HFFc6 (cell line): ENCODE measurements at regions not wholly inside any gene's neighbourhood (a gene's known extent, or its start where the extent isn't known, plus 50 kb on each side); places are given as distances from the start of the nearest gene placed in this dataset.

Experiments
- DNase-seq: peaks from one replicate; pipeline ENCODE4 v3.0.0-alpha.2; 2018
- H3K27ac Mint-ChIP-seq: 2 replicates; pipeline ENCODE4 v1.8.0; 2020; ENCODE audit warnings: mild to moderate bottlenecking, mixed read lengths
- H3K27me3 Mint-ChIP-seq: 2 replicates; pipeline ENCODE4 v1.8.0; 2021; ENCODE audit warnings: mild to moderate bottlenecking, moderate library complexity, mixed read lengths; ENCODE audit not compliant: insufficient read depth
- H3K36me3 Mint-ChIP-seq: 2 replicates; pipeline ENCODE4 v1.8.0; 2021; ENCODE audit warnings: low read depth, mixed read lengths
- H3K4me1 Mint-ChIP-seq: 2 replicates; pipeline ENCODE4 v1.8.0; 2020; ENCODE audit warnings: low read depth, mixed read lengths
- H3K4me3 Mint-ChIP-seq: 2 replicates; pipeline ENCODE4 v1.8.0; 2020; ENCODE audit warnings: mild to moderate bottlenecking, moderate library complexity, mixed read lengths
- H3K9me3 Mint-ChIP-seq: 2 replicates; pipeline ENCODE4 v1.8.0; 2020; ENCODE audit warnings: mild to moderate bottlenecking, mixed read lengths
- CTCF ChIP-seq: fragments of 200-600 bp; sonication (generic); IDR thresholded peaks from 2 replicates; pipeline ENCODE4 v1.5.0; 2021; ENCODE audit warnings: antibody characterized with exemption, mild to moderate bottlenecking

- Mint-ChIP-seq H3K4me1 (no peaks in the 10 kb centered on the region), H3K36me3 (no peaks in the 10 kb centered on the region), H3K27me3 (no peaks in the 10 kb centered on the region; the same call in 1 of the 2 replicates), H3K4me3 (no peak overlapping the region), H3K9me3 (peaks cover 21% of the 10 kb centered on the region), H3K27ac (no peak overlapping the region)
- TF ChIP-seq CTCF, result no peak
- no peak for DNase-seq
These were observed 158.3 kb upstream of the KAZN start for GRCh38 chr1:14440166-14440565.

GRCh38 chr1:14440731-14441130 is 157.8 kb upstream of the KAZN start:
- Mint-ChIP-seq H3K27ac (no peak overlapping the region), H3K9me3 (peaks cover 22% of the 10 kb centered on the region), H3K4me1 (no peaks in the 10 kb centered on the region), H3K27me3 (no peaks in the 10 kb centered on the region; the same call in 1 of the 2 replicates), H3K36me3 (no peaks in the 10 kb centered on the region), H3K4me3 (no peak overlapping the region)
- no peak for TF ChIP-seq CTCF
- DNase-seq, result no peak

- no peaks in the 10 kb centered on the region for H3K4me1 Mint-ChIP-seq
- no peak for DNase-seq
- no peak overlapping the region for H3K4me3 Mint-ChIP-seq
- no peaks in the 10 kb centered on the region; the same call in 1 of the 2 replicates for H3K27me3 Mint-ChIP-seq
- no peaks in the 10 kb centered on the region for H3K36me3 Mint-ChIP-seq
- no peak for TF ChIP-seq CTCF
- no peak overlapping the region for H3K27ac Mint-ChIP-seq
- H3K9me3 Mint-ChIP-seq, result peaks cover 26% of the 10 kb centered on the region
These were observed 157.2 kb upstream of the KAZN start for GRCh38 chr1:14441302-14441741.

- no peaks in the 10 kb centered on the region for H3K4me1 Mint-ChIP-seq
- H3K27ac Mint-ChIP-seq, result no peak overlapping the region
- H3K27me3 Mint-ChIP-seq, result no peaks in the 10 kb centered on the region; the same call in 1 of the 2 replicates
- no peak for DNase-seq
- H3K4me3 Mint-ChIP-seq, result no peak overlapping the region
- H3K9me3 Mint-ChIP-seq, result peaks cover 34% of the 10 kb centered on the region
- TF ChIP-seq CTCF, result no peak
- no peaks in the 10 kb centered on the region for H3K36me3 Mint-ChIP-seq
These were observed 155.8 kb upstream of the KAZN start for GRCh38 chr1:14442669-14443068.

GRCh38 chr1:14443164-14443787 is 155.2 kb upstream of the KAZN start:
- Mint-ChIP-seq H3K4me1 (no peaks in the 10 kb centered on the region), H3K36me3 (no peaks in the 10 kb centered on the region), H3K4me3 (no peak overlapping the region), H3K27me3 (no peaks in the 10 kb centered on the region; the same call in 1 of the 2 replicates), H3K9me3 (peaks cover 40% of the 10 kb centered on the region), H3K27ac (no peak overlapping the region)
- no peak for DNase-seq
- TF ChIP-seq CTCF, result no peak
